HG03342 (cell line): ENCODE measurements at regions not wholly inside any gene's neighbourhood (a gene's known extent, or its start where the extent isn't known, plus 50 kb on each side); places are given as distances from the start of the nearest gene placed in this dataset.

Experiments
- ATAC-seq: cut with Tn5 transposase; IDR thresholded peaks from one replicate; pipeline ENCODE4 v1.9.1; 2021; ENCODE audit warnings: mild to moderate bottlenecking, moderate library complexity; ENCODE audit not compliant: unreplicated experiment

- peak; percentile 93 for ATAC-seq
Measured at GRCh38 chr18:60146220-60146960, 226.2 kb downstream of the MC4R start.

- ATAC-seq: peak; percentile 26
Measured at GRCh38 chr18:60145776-60146175, 226.8 kb downstream of the MC4R start.

- ATAC-seq: no peak
Measured at GRCh38 chr18:60134806-60135205, 235.0 kb downstream of the PMAIP1 start.

- ATAC-seq: no peak
Measured at GRCh38 chr18:60130284-60130683, 230.5 kb downstream of the PMAIP1 start.

GRCh38 chr18:60123031-60123430 is 223.2 kb downstream of the PMAIP1 start:
- no peak for ATAC-seq

GRCh38 chr18:60122339-60122738 is 222.5 kb downstream of the PMAIP1 start:
- ATAC-seq: no peak

- no peak for ATAC-seq
Measured at GRCh38 chr18:60120231-60120750, 220.5 kb downstream of the PMAIP1 start.

- no peak for ATAC-seq
Measured at GRCh38 chr18:60117321-60117720, 217.5 kb downstream of the PMAIP1 start.

GRCh38 chr18:60113396-60113795 is 213.6 kb downstream of the PMAIP1 start:
- no peak for ATAC-seq

- ATAC-seq: no peak
Measured at GRCh38 chr18:60112369-60112768, 212.6 kb downstream of the PMAIP1 start.

GRCh38 chr18:60111525-60111924 is 211.7 kb downstream of the PMAIP1 start:
- ATAC-seq: no peak

GRCh38 chr18:60110836-60111235 is 211.0 kb downstream of the PMAIP1 start:
- no peak for ATAC-seq

GRCh38 chr18:60100778-60101177 is 201.0 kb downstream of the PMAIP1 start:
- ATAC-seq: no peak

- ATAC-seq: no peak
Measured at GRCh38 chr18:60099709-60100108, 199.9 kb downstream of the PMAIP1 start.

GRCh38 chr18:60096428-60096827 is 196.6 kb downstream of the PMAIP1 start:
- ATAC-seq: no peak

- ATAC-seq: no peak
Measured at GRCh38 chr18:60092073-60092472, 192.3 kb downstream of the PMAIP1 start.

- ATAC-seq: peak; percentile 73
Measured at GRCh38 chr18:60090170-60090569, 190.4 kb downstream of the PMAIP1 start.

GRCh38 chr18:60082790-60083189 is 183.0 kb downstream of the PMAIP1 start:
- ATAC-seq: no peak

GRCh38 chr18:60082282-60082681 is 182.5 kb downstream of the PMAIP1 start:
- no peak for ATAC-seq

- ATAC-seq: no peak
Measured at GRCh38 chr18:60075477-60075876, 175.7 kb downstream of the PMAIP1 start.

GRCh38 chr18:60070631-60071030 is 170.8 kb downstream of the PMAIP1 start:
- no peak for ATAC-seq

GRCh38 chr18:60069145-60069544 is 169.3 kb downstream of the PMAIP1 start:
- ATAC-seq: no peak
